Activated naive CD4-positive, alpha-beta T cell (primary cell): ENCODE measurements at regions not wholly inside any gene's neighbourhood (a gene's known extent, or its start where the extent isn't known, plus 50 kb on each side); places are given as distances from the start of the nearest gene placed in this dataset.

Experiments used
- DNase-seq, 4 experiments: peaks; one replicate each; lab custom pipeline; 2025; lab: John Stamatoyannopoulos, UW

- DNase-seq: no peak
Observed at GRCh38 chr2:158049129-158049855, 52.4 kb upstream of the UPP2 start.

DNA sequence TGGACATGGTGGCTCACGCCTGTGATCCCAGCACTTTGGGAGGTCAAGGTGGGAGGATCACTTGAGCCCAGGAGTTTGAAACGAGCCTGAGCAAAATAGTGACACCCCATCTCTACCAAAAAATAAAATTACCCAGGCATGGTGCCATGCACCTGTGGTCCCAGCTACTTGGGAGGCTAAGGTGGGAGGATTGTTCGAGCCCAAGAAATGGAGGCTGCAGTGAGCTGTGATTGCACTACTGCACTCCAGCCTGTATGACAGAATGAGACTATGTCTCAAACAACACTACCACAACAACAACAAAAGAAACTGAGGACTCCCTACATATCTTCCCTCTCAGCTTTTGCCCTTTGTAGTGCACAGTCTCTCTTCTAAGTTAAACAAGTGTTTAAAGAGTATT is 53.3 kb upstream of the UPP2 start:
- DNase-seq: no peak

DNA sequence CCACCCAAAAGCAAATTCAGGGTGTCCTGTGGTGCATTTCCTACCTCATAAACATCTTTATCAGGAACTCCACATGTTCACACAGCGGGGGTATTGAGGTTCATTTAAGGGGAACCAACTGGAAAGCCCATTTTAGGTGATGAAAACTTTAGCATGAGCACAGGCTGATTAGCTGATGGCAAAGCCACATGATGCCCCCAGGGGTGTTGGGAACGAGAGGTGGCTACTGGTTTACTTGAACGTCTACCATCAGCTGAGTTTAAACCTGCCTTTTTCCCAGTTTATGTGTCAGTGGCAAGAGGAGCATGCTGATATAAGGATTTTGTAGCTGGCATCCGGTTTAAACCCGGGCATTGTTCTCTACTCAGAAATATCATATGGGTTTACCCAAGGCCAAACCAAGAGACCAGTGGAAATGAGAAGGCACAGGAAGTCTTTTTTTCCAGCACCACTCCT is 54.5 kb upstream of the UPP2 start:
- no peak for DNase-seq

DNA sequence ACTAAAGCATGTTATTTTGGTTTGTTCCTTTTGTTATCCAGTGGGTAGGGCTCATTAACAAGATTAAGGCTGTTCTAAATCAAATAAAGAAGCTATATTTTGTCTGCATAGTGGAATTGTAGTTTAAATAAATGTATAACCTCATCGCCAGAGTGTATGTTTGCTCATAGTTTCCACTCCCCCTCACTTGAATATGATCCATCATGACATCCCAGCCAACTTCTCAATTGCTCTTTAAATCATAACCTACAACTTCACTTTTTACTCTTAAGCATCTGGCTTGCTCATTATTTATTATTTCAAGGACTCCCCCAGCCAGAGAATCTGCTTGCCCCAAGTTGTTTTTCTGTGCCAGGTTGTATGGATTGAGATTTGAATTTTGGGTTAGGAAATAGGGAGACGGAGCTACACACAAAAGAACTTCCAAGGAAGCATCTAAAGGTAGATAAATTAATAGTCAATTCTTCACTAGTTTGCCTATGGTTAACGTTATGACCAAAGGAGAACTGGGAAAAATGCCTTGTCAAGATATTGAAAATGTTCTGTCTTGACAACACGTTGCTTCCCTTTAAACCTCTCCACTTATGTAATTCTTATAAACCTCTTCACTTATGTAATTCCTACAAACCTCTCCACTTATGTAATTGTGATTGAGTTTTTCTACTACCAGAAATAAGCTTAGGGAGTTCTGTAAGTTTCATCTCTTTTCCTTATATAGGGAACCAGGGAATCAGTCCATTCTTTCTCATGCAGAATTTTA is 55.4 kb upstream of the UPP2 start:
- no peak for DNase-seq

- no peak for DNase-seq
Observed at GRCh38 chr2:158045362-158045761, 56.3 kb upstream of the UPP2 start.

GRCh38 chr2:158043181-158043948 is 58.3 kb upstream of the UPP2 start:
- DNase-seq: no peak

- no peak for DNase-seq
Observed at GRCh38 chr2:158042666-158043065, 59.0 kb upstream of the UPP2 start.

GRCh38 chr2:158042245-158042644 is 59.4 kb upstream of the UPP2 start:
- no peak for DNase-seq

DNA sequence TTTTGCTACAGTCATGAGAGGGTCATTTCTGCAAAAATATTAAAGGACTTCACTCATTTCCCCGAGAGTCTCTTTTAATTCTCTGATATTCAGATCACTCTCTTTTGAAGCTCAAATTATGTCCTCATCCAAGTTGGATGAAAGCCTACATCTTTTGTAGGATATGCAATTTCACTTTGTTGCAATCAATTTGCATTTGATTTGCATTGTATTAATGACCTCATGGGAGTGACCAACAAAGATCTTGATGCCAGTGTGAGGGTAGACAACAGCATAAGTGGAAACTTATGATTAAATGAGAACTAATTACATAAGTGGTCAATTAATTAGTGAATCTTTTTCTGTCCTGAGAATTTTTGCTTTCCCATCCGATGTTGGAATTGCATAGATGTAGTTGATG is 60.3 kb upstream of the UPP2 start:
- DNase-seq: no peak

DNA sequence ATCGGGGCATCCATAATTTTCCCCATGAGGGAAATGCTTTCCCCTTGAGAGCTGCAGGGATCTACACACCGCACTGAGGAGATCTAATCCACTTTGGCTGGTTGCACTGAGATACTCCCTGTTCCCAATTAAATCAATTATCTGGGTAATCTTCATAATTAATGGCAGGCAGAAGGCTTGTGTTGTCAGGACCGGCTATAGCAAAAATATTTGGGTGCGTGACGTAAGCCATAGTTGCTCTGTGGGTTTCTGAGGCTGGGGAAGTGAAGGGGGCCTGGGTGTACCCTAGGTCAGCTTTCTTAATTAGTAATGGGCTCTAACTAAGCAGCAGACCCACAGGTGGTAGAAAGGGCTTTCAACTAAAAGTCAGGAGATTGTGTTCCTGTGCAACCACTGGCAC is 62.8 kb upstream of the UPP2 start:
- DNase-seq: no peak

DNA sequence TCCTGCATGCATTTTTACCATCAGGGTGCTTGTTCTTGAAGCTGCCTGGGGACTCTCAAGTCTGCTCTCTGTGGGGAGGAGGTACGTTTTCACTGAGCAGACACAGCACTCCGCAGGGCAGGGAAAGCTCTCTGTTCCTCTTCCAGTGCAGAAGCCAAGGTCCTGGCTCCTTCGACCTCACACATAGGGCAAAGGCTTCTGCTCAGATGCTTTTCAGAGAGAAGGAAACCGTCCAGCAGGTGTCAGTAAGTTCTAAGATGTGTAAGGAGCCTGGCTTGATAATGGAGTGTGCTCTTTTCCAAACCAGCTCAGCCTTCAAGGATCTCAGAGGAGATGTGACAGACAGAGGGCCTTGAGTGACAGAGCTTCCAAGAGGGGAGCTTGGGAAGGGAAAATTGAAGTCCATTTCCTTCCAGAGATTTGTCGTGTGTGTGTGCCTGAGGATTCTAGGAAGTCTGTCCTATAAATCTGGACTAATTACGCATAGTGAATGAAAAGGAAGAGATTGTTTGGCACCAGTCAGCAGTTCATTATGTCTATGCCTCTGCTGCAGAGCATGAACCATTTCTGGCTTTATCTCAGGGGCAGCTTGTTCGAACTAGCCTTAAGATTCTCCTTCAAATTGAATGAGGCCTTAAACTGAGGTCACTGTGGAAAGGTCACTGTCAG is 67.3 kb upstream of the UPP2 start:
- DNase-seq: no peak

DNA sequence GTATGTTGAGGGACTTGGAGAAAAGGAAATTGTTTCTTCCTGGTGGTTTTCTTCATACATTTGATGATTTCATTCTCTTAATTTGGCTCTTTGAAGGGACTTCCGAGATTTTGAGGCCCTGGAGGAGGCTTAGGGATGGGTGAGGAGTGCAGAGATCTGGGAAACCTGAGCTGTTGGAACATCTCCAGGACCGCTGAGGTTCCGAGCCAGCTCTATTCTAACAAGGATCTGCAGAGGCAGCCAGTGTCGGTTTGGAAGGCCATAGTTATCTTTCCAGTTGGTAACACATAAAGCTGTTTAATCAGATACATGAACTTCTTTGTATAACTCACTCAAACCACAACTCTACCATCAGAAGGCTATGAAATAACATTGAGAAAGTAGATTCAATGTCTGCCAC is 70.3 kb upstream of the UPP2 start:
- DNase-seq: no peak

GRCh38 chr2:158025255-158025996 is 76.2 kb upstream of the UPP2 start:
- DNase-seq: no peak

DNA sequence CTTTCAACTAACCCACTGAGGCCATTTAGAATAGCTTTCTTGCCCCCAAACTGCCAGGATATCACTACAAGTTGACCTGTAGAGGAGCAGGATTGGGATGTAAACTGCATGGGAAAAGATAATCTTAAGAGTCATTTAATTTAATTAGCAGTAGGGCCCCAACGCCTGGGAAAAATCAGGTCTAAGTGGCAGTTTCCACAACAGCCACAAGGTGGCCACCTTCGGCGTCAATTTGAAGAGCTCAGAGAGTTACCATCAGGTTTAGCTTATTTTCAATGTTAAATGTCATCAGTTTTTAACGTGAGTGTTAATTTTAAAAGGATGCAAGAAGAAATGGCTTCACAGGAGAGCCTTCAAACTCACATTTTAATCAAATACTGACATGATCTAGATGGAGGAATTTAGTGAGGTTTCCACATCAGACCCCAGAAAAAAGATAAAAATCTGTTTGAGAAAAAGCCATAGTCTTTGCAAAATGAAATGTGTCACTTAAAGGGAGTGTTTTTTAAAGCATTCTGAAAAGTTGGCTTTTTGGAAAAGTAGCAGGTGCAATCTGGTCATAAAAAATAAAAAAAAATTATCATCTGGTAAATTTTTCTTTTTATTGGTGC is 77.3 kb upstream of the UPP2 start:
- peak in 3 of 4 experiments; percentile 12 to 49 (median 33) for DNase-seq

GRCh38 chr2:158022888-158023287 is 78.8 kb upstream of the UPP2 start:
- DNase-seq: no peak

- no peak for DNase-seq
Observed at GRCh38 chr2:158021226-158021625, 80.5 kb upstream of the UPP2 start.

DNA sequence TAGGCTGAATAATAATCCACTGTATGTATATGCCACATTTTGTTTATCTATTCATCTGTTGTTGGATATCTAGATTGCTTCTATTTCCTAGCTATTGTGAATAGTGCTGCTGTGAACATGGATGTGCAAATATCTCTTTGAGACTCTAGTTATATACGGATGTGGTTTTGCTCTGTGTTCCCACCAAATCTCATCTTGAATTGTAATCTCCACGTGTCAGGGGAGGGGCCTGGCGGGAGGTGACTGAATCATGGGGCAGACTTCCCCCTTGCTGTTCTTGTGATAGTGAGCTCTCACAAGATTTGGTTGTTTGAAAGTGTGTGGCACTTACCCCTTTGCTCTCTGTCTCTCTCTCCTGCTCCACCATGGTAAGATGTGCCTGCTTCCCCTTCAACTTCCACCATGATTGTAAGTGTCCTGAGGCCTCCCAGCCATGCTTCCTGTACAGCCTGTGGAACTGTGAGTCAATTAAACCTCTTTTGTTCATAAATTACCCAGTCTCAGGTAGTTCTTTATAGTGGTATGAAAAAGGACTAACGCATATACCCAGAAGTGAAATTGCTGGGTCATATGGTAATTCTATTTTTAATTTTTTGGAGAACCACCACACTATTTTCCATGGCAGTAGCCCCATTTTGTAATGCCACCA is 86.1 kb upstream of the UPP2 start:
- no peak for DNase-seq

- no peak for DNase-seq
Observed at GRCh38 chr2:158013891-158014290, 87.8 kb upstream of the UPP2 start.

- no peak for DNase-seq
Observed at GRCh38 chr2:158011055-158011771, 90.5 kb upstream of the UPP2 start.

DNA sequence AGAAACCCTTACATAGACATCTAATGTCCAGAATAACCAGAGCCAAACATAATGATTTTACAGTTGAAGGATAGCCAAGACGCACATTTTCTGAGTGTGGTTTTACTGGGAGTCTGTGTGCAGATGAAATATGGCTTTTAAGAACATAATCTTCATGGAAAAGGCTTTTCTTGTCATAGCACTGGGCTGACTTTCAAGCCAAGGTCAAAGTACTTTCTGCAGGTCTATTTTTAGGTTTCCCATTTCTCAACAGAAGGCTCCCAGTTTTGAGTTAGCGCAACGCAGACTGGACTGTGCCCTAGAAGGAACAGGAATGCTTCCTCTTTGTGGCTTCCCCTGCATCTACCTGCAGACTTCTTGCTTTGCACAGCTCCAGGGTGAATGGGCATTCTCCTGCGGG is 92.3 kb upstream of the UPP2 start:
- no peak for DNase-seq
